ENCODE measurements at regions not wholly inside any gene's neighbourhood (a gene's known extent, or its start where the extent isn't known, plus 50 kb on each side); places are given as distances from the start of the nearest gene placed in this dataset.
"Not testable (repeated sequence)": the region's sequence is repeated elsewhere in the genome, so short reads cannot be mapped to it uniquely, and the experiment has no call there.

GRCh38 chr2:240383099-240383758 is 52.2 kb upstream of the GPC1 start:
- DNase-seq, result no peak

GRCh38 chr2:240383871-240384700 is 51.4 kb upstream of the GPC1 start:
- no peak for DNase-seq

GRCh38 chr2:240384711-240385450 is 50.6 kb upstream of the GPC1 start:
- no peak for DNase-seq

GRCh38 chr2:240385451-240386161 is 49.9 kb upstream of the GPC1 start:
- DNase-seq, result not testable (repeated sequence)
